ENCODE measurements at regions not wholly inside any gene's neighbourhood (a gene's known extent, or its start where the extent isn't known, plus 50 kb on each side); places are given as distances from the start of the nearest gene placed in this dataset.
A peak's percentile ranks its signal among the peaks of the same experiment; 100 is the strongest.

- TF ChIP-seq, protein P1, sequence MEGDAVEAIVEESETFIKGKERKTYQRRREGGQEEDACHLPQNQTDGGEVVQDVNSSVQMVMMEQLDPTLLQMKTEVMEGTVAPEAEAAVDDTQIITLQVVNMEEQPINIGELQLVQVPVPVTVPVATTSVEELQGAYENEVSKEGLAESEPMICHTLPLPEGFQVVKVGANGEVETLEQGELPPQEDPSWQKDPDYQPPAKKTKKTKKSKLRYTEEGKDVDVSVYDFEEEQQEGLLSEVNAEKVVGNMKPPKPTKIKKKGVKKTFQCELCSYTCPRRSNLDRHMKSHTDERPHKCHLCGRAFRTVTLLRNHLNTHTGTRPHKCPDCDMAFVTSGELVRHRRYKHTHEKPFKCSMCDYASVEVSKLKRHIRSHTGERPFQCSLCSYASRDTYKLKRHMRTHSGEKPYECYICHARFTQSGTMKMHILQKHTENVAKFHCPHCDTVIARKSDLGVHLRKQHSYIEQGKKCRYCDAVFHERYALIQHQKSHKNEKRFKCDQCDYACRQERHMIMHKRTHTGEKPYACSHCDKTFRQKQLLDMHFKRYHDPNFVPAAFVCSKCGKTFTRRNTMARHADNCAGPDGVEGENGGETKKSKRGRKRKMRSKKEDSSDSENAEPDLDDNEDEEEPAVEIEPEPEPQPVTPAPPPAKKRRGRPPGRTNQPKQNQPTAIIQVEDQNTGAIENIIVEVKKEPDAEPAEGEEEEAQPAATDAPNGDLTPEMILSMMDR (IDR thresholded peaks at IDR 0.05; ENCODE audit: low read length, missing control alignments) = no peak
- no peak overlapping the region for H3K4me3 ChIP-seq (replicated peaks; ENCODE audit: low read depth, low read length)
- no peak for DNase-seq (ENCODE audit: low read depth)
These were observed 746.5 kb upstream of the ADAMTS5 start for GRCh38 chr21:27713154-27714109.

GRCh38 chr21:27704567-27705166, 737.8 kb upstream of the ADAMTS5 start:
- no peak for DNase-seq (ENCODE audit: low read depth)
- H3K4me3 ChIP-seq (replicated peaks; ENCODE audit: low read depth, low read length) = no peak overlapping the region
- TF ChIP-seq, protein P1 (IDR thresholded peaks at IDR 0.05; ENCODE audit: low read length, missing control alignments) = no peak

GRCh38 chr21:27703791-27704190, 736.9 kb upstream of the ADAMTS5 start:
- DNase-seq (ENCODE audit: low read depth) = no peak
- no peak overlapping the region for H3K4me3 ChIP-seq (replicated peaks; ENCODE audit: low read depth, low read length)
- TF ChIP-seq, protein P1 (IDR thresholded peaks at IDR 0.05; ENCODE audit: low read length, missing control alignments) = no peak

DNA sequence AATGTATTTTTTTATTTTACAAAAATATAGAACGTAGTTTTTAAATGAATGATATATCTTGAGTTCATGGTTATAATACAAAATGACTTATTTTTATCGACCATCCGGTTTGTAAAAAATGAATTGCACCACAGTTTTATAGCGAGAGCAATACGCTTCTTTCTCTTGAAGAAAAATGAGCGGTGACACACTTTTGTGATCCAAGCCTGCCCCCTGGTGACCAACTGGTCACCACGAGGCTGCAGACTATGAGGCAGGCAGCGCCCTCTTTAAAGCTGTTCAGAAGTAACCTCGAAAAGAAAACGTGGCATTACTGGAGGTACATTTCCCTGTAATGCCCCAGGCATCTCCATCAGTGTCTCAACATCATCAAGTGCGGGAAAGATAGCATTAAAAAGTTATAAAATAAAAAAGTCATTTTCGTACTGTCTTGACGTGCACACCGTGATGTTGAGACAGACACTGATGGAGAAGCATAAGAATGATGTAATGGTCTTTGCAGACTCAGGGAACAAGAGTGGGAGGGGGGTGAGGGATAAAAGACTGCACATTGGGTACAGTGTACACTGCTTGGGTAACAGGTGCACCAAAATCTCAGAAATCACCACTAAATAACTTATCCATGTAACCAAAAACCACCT, 734.2 kb upstream of the ADAMTS5 start:
- TF ChIP-seq, protein P1 (IDR thresholded peaks at IDR 0.05; ENCODE audit: low read length, missing control alignments) = peak; percentile 83
- DNase-seq (ENCODE audit: low read depth) = peak; percentile 91
- H3K4me3 ChIP-seq (replicated peaks; ENCODE audit: low read depth, low read length) = no peak overlapping the region

- TF ChIP-seq, protein P1 (IDR thresholded peaks at IDR 0.05; ENCODE audit: low read length, missing control alignments) = no peak
- no peak overlapping the region for H3K4me3 ChIP-seq (replicated peaks; ENCODE audit: low read depth, low read length)
- no peak for DNase-seq (ENCODE audit: low read depth)
These were observed 728.4 kb upstream of the ADAMTS5 start for GRCh38 chr21:27695246-27695645.

GRCh38 chr21:27694667-27695066, 727.8 kb upstream of the ADAMTS5 start:
- no peak overlapping the region for H3K4me3 ChIP-seq (replicated peaks; ENCODE audit: low read depth, low read length)
- TF ChIP-seq, protein P1 (IDR thresholded peaks at IDR 0.05; ENCODE audit: low read length, missing control alignments) = no peak
- DNase-seq (ENCODE audit: low read depth) = no peak
